A549 (cell line): ENCODE measurements at regions not wholly inside any gene's neighbourhood (a gene's known extent, or its start where the extent isn't known, plus 50 kb on each side); places are given as distances from the start of the nearest gene placed in this dataset.

Experiments used
- ATAC-seq, 2 experiments: fragments of 200-7000 bp in 1 of 2; fragments of >200 bp in 1 of 2; cut with Nextera tagmentation in 1 of 2; cut with Tn5 transposase in 1 of 2; 3 replicates each; pipeline versions ENCODE4 v1.8.0 to v1.9.1; 2018 to 2020; ENCODE audit warnings: mild to moderate bottlenecking in 1 of 2, moderate library complexity in 1 of 2
- CTCF ChIA-PET: fragments of 300-600 bp; sonication (Branson Sonifier 250); formaldehyde crosslinking; extraction: SDS; loops from one replicate; lab custom pipeline; 2021; ENCODE audit warnings: antibody characterized with exemption, inconsistent platforms; lab: Yijun Ruan, JAX
- POLR2A ChIA-PET: fragments of 350-600 bp; formaldehyde crosslinking; extraction: SDS; loops from one replicate; lab custom pipeline; 2021; ENCODE audit warnings: antibody characterized with exemption, inconsistent platforms; lab: Yijun Ruan, JAX
- DNase-seq, 2 experiments: peaks; one replicate each; pipeline versions ENCODE4 v3.0.0 to v3.0.0-alpha.2; 2011 to 2016; ENCODE audit warnings: low read depth in 1 of 2, low spot score in 1 of 2
- FAIRE-seq: peaks from 2 replicates; lab custom pipeline; 2011; peaks lifted over from hg19 to GRCh38; lab: Jason Lieb, UNC
- H3K27ac ChIP-seq, 2 experiments: fragments of >200 bp; sonication (Bioruptor Twin); formaldehyde crosslinking; 3 replicates each; pipeline ENCODE4 v1.5.1; 2016 to 2017
- H3K4me1 ChIP-seq: fragments of >200 bp; sonication (Bioruptor Twin); formaldehyde crosslinking; 3 replicates; pipeline ENCODE4 v1.6.1; 2016
- H3K4me2 ChIP-seq: fragments of >200 bp; sonication (Bioruptor Twin); formaldehyde crosslinking; 3 replicates; pipeline ENCODE4 v1.6.1; 2016
- H3K4me3 ChIP-seq: fragments of >200 bp; sonication (Bioruptor Twin); formaldehyde crosslinking; 3 replicates; pipeline ENCODE4 v1.5.1; 2016
- H3K9me3 ChIP-seq: fragments of >200 bp; sonication (Bioruptor Twin); formaldehyde crosslinking; 3 replicates; pipeline ENCODE4 v1.6.1; 2016
- ATOH8 ChIP-seq: fragments of 250-450 bp; sonication (Bioruptor Pico); IDR thresholded peaks from 2 replicates; pipeline ENCODE4 v1.5.0; 2020; ENCODE audit warnings: low read depth, mild to moderate bottlenecking, moderate library complexity
- BCL3 ChIP-seq: fragments of >200 bp; sonication (Bioruptor Twin); formaldehyde crosslinking; IDR thresholded peaks from 3 replicates; pipeline ENCODE4 v1.6.1; 2016
- CBX8 ChIP-seq: fragments of 200-600 bp; sonication (generic); IDR thresholded peaks from 2 replicates; pipeline ENCODE4 v1.6.1; 2016
- CHD2 ChIP-seq: fragments of 150-350 bp; IDR thresholded peaks from 2 replicates; pipeline ENCODE4 v1.6.1; 2014; ENCODE audit warnings: low read length; ENCODE audit not compliant: partially characterized antibody
- EHMT2 ChIP-seq: fragments of 200-600 bp; sonication (generic); IDR thresholded peaks from 2 replicates; pipeline ENCODE4 v1.6.1; 2016; ENCODE audit warnings: antibody characterized with exemption, low read depth, mild to moderate bottlenecking, moderate library complexity
- FOSL2 ChIP-seq, 2 experiments: fragments of 450-650 bp in 1 of 2; fragments of >200 bp in 1 of 2; sonication (Bioruptor Twin) in 1 of 2; formaldehyde crosslinking; IDR thresholded peaks; 2 replicates each; pipeline versions ENCODE4 v1.5.0 to v1.6.1; 2016 to 2020; ENCODE audit warnings: mild to moderate bottlenecking in 1 of 2, moderate library complexity in 1 of 2
- FOXS1 ChIP-seq: fragments of 250-450 bp; sonication (Bioruptor Pico); IDR thresholded peaks from 2 replicates; pipeline ENCODE4 v1.5.0; 2020; ENCODE audit warnings: mild to moderate bottlenecking, moderate library complexity
- HMGXB4 ChIP-seq: fragments of 250-450 bp; sonication (Bioruptor Pico); IDR thresholded peaks from 2 replicates; pipeline ENCODE4 v1.5.0; 2021; ENCODE audit warnings: mild to moderate bottlenecking, moderate library complexity, borderline replicate concordance
- HOXB13 ChIP-seq: fragments of 250-450 bp; sonication (Bioruptor Pico); IDR thresholded peaks from 2 replicates; pipeline ENCODE4 v1.5.0; 2020; ENCODE audit warnings: low read depth, mild to moderate bottlenecking, moderate library complexity
- HOXB5 ChIP-seq: fragments of 250-450 bp; sonication (Bioruptor Pico); IDR thresholded peaks from 2 replicates; pipeline ENCODE4 v1.5.0; 2020; ENCODE audit warnings: mild to moderate bottlenecking, moderate library complexity
- JUNB ChIP-seq: fragments of >200 bp; sonication (Bioruptor Twin); formaldehyde crosslinking; IDR thresholded peaks from 2 replicates; pipeline ENCODE4 v1.6.1; 2016
- MAFK ChIP-seq: fragments of 450-650 bp; IDR thresholded peaks from 2 replicates; pipeline ENCODE4 v1.6.1; 2014; ENCODE audit not compliant: partially characterized antibody
- MYC ChIP-seq: IDR thresholded peaks from 2 replicates; pipeline ENCODE4 v1.6.1; 2012; ENCODE audit warnings: mild to moderate bottlenecking, inconsistent platforms, low read length, improper control_type of control experiment, borderline replicate concordance
- NPAS2 ChIP-seq: fragments of 250-450 bp; sonication (Bioruptor Pico); IDR thresholded peaks from 2 replicates; pipeline ENCODE4 v1.8.0; 2022; ENCODE audit warnings: mild to moderate bottlenecking, moderate library complexity, borderline replicate concordance
- PBX3 ChIP-seq: IDR thresholded peaks from 2 replicates; pipeline ENCODE4 v1.6.1; 2012
- RCOR1 ChIP-seq: fragments of 150-350 bp; IDR thresholded peaks from 2 replicates; pipeline ENCODE4 v1.6.1; 2014; ENCODE audit warnings: antibody characterized with exemption, low read length, low read depth
- REST ChIP-seq: fragments of 200-600 bp; sonication (generic); IDR thresholded peaks from 2 replicates; pipeline ENCODE4 v1.6.1; 2016; ENCODE audit warnings: antibody characterized with exemption, mild to moderate bottlenecking, moderate library complexity
- RFX5 ChIP-seq: fragments of 450-650 bp; IDR thresholded peaks from 2 replicates; pipeline ENCODE4 v1.7.1; 2014; ENCODE audit warnings: antibody characterized with exemption, mild to moderate bottlenecking, moderate library complexity
- TP53 ChIP-seq: fragments of 250-450 bp; sonication (Bioruptor Pico); IDR thresholded peaks from 2 replicates; pipeline ENCODE4 v1.5.0; 2021; ENCODE audit warnings: mild to moderate bottlenecking, moderate library complexity
- USF2 ChIP-seq: fragments of 450-650 bp; IDR thresholded peaks from 2 replicates; pipeline ENCODE4 v1.6.1; 2014; ENCODE audit warnings: antibody characterized with exemption
- ZSCAN20 ChIP-seq: fragments of 250-450 bp; sonication (Bioruptor Pico); IDR thresholded peaks from 2 replicates; pipeline ENCODE4 v1.8.0; 2022; ENCODE audit warnings: mild to moderate bottlenecking, moderate library complexity
- WGBS: methylation state at CpG from one replicate; pipeline ENCODE4 v1.1.6; 2017; ENCODE audit errors: missing lambda C conversion rate; 5-methylcytosine and 5-hydroxymethylcytosine counted together

GRCh38 chr10:6689036-6689435 lies 109.0 kb upstream of the PRKCQ start:
- no peak overlapping the region for H3K27ac ChIP-seq
- FAIRE-seq (no peak), ATAC-seq (no peak), DNase-seq (no peak)
- H3K4me2 ChIP-seq, result no peak overlapping the region
- ChIA-PET CTCF (interaction anchor here (1.0 to 3.7 kb wide), 4 partner anchors 11 to 21 kb away, joined by 4 to 23 read pairs (median 5); no protein-coding TSS in a partner anchor), POLR2A (no interaction called here)
- no peak overlapping the region for H3K4me3 ChIP-seq
- H3K9me3 ChIP-seq, result no peaks in the 10 kb centered on the region
- no peaks in the 10 kb centered on the region for H3K4me1 ChIP-seq
- 79% methylated on average over 5 of the region's 5 CpGs for WGBS
- TF ChIP-seq USF2 (no peak), CHD2 (no peak), FOXS1 (CRISPR knock-in tag) (no peak), TP53 (CRISPR knock-in tag) (no peak), HOXB13 (no peak), HMGXB4 (CRISPR knock-in tag) (no peak), ATOH8 (CRISPR knock-in tag) (no peak), MYC (no peak), NPAS2 (no peak), CBX8 (no peak), ZSCAN20 (CRISPR knock-in tag) (no peak), HOXB5 (CRISPR knock-in tag) (no peak), PBX3 (no peak)

GRCh38 chr10:6680735-6681134 lies 100.7 kb upstream of the PRKCQ start:
- FAIRE-seq (no peak), DNase-seq (no peak), ATAC-seq (no peak)
- WGBS, result 63% methylated on average over 6 of the region's 6 CpGs
- H3K27ac ChIP-seq, result no peak overlapping the region
- H3K4me3 ChIP-seq, result no peak overlapping the region
- POLR2A ChIA-PET, result no interaction called here
- H3K4me1 ChIP-seq, result no peaks in the 10 kb centered on the region
- TF ChIP-seq FOSL2 (IDR thresholded peaks at IDR 0.05) (no peak), FOSL2 (CRISPR knock-in tag; IDR thresholded peaks at IDR 0.05) (no peak), BCL3 (no peak), JUNB (no peak), EHMT2 (no peak), RFX5 (no peak)
- TF ChIP-seq, all 56 proteins: peak for 0
- H3K4me2 ChIP-seq, result no peak overlapping the region
- CTCF ChIA-PET, result interaction anchor here (1.6 to 3.5 kb wide), 2 partner anchors 11 to 241 kb away, joined by 3 to 23 read pairs; no protein-coding TSS in a partner anchor
- no peaks in the 10 kb centered on the region for H3K9me3 ChIP-seq

GRCh38 chr10:6678956-6679355 lies 98.9 kb upstream of the PRKCQ start:
- TF ChIP-seq RCOR1 (no peak), REST (no peak), MAFK (no peak), USF2 (no peak)
- TF ChIP-seq, all 56 proteins: peak for 0

More at GRCh38 chr10:6678956-6679355, 98.9 kb upstream of the PRKCQ start:
- ChIA-PET POLR2A (no interaction called here), CTCF (interaction anchor here (0.6 to 3.5 kb wide), 18 partner anchors 9 to 890 kb away, joined by 3 to 23 read pairs (median 3); partner anchors contain the start of gene SFMBT2)
- ATAC-seq, result no peak
- Histone ChIP-seq H3K9me3 (no peaks in the 10 kb centered on the region), H3K4me3 (no peak overlapping the region), H3K27ac (no peak overlapping the region), H3K4me2 (no peak overlapping the region), H3K4me1 (no peaks in the 10 kb centered on the region)
- FAIRE-seq, result no peak
- DNase-seq, result no peak
